Stimulated activated naive CD4-positive, alpha-beta T cell treated with Interleukin-2 at 50 U/mL for 16 hours (primary cell): ENCODE measurements at regions not wholly inside any gene's neighbourhood (a gene's known extent, or its start where the extent isn't known, plus 50 kb on each side); places are given as distances from the start of the nearest gene placed in this dataset.

Source experiments
- DNase-seq: peaks from one replicate; lab custom pipeline; 2025; lab: John Stamatoyannopoulos, UW

GRCh38 chr6:111958534-111958933 lies 85.3 kb upstream of the FYN start:
- no peak for DNase-seq

- no peak for DNase-seq
These were observed 86.5 kb upstream of the FYN start for GRCh38 chr6:111959766-111960165.

GRCh38 chr6:111967131-111967530 lies 86.8 kb upstream of the CCN6 start:
- DNase-seq = no peak

GRCh38 chr6:111970426-111970825 lies 83.5 kb upstream of the CCN6 start:
- DNase-seq = no peak

- no peak for DNase-seq
These were observed 82.6 kb upstream of the CCN6 start for GRCh38 chr6:111971181-111971841.

GRCh38 chr6:111971866-111972532 lies 81.9 kb upstream of the CCN6 start:
- no peak for DNase-seq

GRCh38 chr6:111972745-111973117 lies 81.2 kb upstream of the CCN6 start:
- no peak for DNase-seq

GRCh38 chr6:111973118-111973761 lies 80.7 kb upstream of the CCN6 start:
- DNase-seq = peak; percentile 60

- no peak for DNase-seq
These were observed 79.8 kb upstream of the CCN6 start for GRCh38 chr6:111973927-111974639.

- peak; percentile 2 for DNase-seq
These were observed 78.4 kb upstream of the CCN6 start for GRCh38 chr6:111975466-111975865.

- DNase-seq = no peak
These were observed 77.8 kb upstream of the CCN6 start for GRCh38 chr6:111976139-111976538.

GRCh38 chr6:111978532-111979149 lies 75.3 kb upstream of the CCN6 start:
- DNase-seq = no peak

- no peak for DNase-seq
These were observed 74.3 kb upstream of the CCN6 start for GRCh38 chr6:111979633-111980032.

GRCh38 chr6:111980143-111980542 lies 73.8 kb upstream of the CCN6 start:
- no peak for DNase-seq

GRCh38 chr6:111980971-111981840 lies 72.7 kb upstream of the CCN6 start:
- no peak for DNase-seq

- DNase-seq = no peak
These were observed 71.2 kb upstream of the CCN6 start for GRCh38 chr6:111982681-111983080.

GRCh38 chr6:111983193-111983592 lies 70.7 kb upstream of the CCN6 start:
- DNase-seq = no peak

- peak; percentile 6 for DNase-seq
These were observed 69.8 kb upstream of the CCN6 start for GRCh38 chr6:111984081-111984480.

- DNase-seq = no peak
These were observed 69.2 kb upstream of the CCN6 start for GRCh38 chr6:111984516-111985201.

GRCh38 chr6:111985202-111985731 lies 68.6 kb upstream of the CCN6 start:
- peak; percentile 21 for DNase-seq
